ACHN (cell line): ENCODE measurements at regions not wholly inside any gene's neighbourhood (a gene's known extent, or its start where the extent isn't known, plus 50 kb on each side); places are given as distances from the start of the nearest gene placed in this dataset.
A peak's percentile ranks its signal among the peaks of the same experiment; 100 is the strongest.

Source experiments
- DNase-seq: peaks from one replicate; pipeline ENCODE4 v3.0.0-alpha.2; 2015
- in situ Hi-C: cut with HindIII; loops from 2 replicates; pipeline ENCODE4 v1.10.0; 2017; ENCODE audit warnings: low sequenced_read_pairs, low pct_ligation_motif_present, low pct_unique_long_range_greater_than_20kb

DNA sequence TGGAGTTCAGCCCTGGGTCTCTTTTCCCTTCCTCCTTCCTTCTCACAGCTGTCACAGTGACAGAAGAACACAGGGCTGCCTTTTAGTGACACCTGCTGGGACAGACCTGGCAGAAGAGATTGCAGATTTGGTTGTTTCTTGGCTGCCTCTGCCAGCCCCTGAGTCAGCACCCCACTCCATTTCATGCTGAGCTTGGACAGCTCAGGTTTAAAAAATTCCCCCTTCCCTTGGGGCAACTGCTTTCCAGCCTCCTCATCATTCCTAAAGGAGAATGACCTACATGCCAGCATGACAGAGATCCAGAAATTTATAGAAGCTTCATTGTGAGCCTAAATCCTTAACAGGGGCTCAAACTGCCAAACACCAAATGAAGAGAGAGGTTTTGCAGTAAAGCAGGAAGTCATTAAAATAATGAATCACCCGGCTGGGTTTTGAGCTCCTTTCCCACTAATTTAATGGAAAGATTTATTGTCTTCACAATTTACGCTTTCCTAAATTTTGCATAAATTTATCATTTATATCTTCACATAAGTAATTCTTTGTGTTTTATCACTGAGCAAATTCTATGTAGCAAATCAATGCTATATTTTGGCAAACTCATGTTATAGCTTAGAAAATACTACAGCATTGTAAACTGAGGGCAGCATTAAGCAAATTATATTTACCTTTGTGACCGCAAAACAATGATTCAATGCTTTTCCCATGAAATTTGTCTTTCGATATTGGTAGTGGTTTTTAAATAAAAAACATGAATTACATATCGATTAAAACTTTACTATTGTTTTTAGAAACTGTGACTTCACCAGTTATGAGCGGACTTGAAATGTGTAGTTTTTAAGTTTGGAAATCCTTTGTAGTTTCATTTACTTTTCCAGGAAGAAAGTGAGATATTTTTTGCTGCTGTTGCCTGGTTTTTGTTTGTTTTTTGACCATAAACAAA, 399.5 kb upstream of the ANKRD30A start:
- DNase-seq = peak; percentile 60
- in situ Hi-C loops = no loop called here

DNA sequence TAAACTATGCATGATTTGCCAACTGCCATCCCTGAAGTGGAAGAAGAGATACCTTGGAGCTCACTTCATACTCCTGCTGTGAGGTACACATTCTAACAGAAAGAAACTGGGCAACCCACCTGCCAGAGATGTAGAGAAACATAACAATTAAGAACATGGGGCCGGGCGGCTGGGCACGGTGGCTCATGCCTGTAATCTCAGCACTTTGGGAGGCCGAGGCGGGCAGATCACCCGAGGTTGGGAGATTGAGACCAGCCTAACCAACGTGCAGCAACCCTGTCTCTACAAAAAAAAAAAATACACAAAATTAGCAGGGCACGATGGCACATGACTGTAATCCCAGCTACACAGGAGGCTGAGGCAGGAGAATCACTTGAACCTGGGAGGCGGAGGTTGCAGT, 402.6 kb upstream of the ANKRD30A start:
- DNase-seq = no peak
- in situ Hi-C loops = no loop called here

DNA sequence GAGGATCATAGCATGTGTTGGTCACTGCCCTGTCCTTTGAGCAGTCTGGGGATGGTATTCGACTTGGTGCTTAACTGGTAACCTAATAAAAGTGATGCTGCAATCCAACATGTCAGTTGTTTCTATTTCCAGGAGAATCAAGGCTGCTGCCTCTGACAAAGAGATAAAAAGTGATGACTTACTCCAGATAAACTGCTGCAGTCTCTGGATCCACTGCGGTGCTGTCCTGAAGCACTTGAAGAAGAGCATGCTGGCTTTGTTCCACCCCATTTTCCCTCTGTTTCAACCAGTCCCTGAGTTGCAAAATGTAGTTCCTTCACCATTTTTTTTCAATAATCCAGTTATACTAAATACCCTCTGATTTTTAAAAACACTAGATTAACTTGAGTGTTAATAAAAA, 403.5 kb upstream of the ANKRD30A start:
- DNase-seq = no peak
- in situ Hi-C loops = no loop called here

DNA sequence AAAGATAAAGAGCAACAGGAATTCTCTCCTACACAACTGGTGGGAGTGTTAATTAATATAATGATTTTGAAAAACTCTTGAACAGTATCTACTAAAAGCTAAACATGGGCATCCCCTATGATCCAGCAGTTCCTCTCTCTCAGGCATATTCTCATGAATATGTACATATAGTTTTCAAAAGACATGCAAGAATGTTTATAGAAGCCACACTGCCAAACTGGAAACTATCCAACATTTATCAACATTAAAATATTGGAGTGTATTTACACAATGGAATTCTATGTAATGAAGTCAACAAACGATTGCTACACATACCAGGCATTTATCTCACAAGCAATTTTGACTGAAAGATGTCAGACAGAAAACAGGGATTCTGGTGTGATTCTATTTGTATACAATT, 404.5 kb upstream of the ANKRD30A start:
- in situ Hi-C loops = no loop called here
- no peak for DNase-seq

DNA sequence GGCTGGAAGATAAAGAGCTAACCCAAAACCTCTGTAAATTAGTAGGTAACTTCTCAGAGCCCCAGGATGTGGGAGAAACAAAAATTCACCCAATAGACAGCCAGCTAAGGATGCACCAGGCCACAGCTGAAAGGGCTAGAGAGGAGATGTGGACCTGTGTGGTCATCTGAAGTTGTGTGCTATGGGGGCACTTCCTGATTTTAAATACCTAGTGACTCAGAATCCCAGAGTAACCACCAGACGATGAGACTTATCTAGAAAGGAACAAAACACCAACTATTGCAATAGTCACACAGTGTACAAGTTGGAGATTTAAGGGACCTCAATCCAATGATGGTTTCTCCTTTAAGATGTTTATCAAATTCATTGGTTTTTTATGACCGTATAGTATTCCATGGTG, 408.3 kb upstream of the ANKRD30A start:
- in situ Hi-C loops = no loop called here
- DNase-seq = no peak

DNA sequence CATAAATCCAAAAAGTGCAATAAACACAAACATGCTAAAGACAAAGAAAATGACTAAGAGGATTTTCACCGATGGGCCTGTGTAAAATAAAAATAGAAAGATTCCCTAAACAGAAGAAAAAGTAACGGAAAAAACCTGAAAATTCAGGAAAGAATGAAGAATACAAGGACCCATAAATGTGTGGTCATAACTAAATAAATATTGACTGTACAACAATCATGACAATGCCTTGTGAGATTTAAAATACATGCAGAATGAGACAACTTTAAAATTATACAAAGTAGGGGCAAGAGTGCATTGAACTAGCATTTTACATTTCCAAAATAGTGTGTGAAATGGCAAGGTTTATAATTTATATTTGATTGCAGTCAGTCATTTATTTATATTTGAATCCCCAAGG, 409.1 kb upstream of the ANKRD30A start:
- DNase-seq = no peak
- in situ Hi-C loops = no loop called here

DNA sequence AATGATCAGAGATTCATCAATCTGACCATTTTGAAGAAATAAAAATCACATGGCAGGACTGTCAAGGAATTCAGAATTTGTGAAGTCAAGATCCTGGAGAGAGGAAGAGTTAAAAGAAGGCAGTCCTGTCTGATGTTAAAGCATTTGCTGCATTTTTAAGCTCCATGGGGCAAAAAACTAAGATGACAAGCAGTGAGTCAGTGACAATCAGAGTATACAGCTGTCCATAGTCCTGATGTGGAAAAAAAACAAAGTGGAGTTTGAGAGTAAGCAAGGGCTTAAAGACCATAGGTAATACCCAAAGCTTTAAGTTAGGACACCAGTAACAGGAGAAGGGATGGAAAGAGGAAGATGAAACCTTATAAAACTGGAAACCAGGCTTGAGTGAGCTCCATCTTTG, 412.7 kb upstream of the ANKRD30A start:
- in situ Hi-C loops = no loop called here
- DNase-seq = no peak

DNA sequence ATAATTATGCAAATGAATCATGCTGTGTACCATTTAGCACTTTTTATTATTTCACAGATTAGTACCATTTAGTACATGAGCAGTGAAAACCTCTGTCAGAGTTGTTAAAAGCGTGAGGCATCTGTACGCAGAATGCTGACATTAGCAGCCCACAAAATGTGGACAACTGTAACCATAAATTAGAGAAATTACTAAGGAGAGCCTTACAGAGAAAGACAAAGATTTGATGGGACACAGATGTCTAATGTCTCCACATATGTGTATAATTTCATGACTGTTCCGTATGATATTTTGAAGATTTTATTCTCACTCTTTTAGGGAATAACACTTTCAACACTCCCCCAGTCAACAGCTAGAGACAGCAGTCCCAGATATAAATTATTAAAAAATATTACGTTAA, 414.0 kb upstream of the ANKRD30A start:
- no peak for DNase-seq
- in situ Hi-C loops = no loop called here

DNA sequence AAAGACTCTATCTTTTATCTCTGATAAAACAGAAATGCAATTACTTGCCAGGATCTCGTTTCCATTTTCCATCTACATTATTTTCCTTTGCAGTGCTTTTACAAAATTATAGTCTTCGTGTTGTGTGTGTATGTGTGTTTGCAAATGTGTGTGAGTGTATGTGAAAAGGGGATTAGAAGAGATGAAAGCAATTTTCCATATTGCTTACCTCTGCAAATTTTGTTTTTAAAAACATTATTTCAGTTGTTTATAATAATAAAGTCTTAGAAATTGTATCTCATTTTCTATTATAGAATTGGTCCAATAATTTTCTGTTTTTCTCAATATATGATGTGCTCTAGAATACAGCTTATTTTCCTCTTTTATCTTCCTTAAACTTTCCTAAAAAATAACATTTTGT, 421.3 kb upstream of the ANKRD30A start:
- in situ Hi-C loops = no loop called here

DNA sequence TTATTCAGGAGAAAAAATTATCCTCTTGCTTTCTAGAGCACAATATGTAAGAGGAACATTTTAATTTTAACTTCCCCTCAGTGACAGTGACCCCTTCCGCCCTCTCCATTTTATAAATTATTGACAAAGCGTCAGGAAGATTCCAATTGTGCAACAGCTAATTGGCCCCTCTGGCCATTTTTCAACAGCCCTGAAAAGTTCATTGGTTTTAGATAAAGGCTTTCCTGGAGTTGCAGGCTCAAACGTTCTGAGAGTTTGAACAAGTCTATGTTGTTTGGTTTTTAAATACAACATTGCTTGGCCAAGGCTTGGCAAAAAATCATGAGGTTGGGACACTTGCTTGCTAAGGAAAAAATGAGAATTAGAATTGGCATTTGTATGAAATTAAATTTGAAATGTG, 422.2 kb upstream of the ANKRD30A start:
- no peak for DNase-seq
- in situ Hi-C loops = no loop called here

More for the DNA sequence above, 421.3 kb upstream of the ANKRD30A start:
- no peak for DNase-seq

DNA sequence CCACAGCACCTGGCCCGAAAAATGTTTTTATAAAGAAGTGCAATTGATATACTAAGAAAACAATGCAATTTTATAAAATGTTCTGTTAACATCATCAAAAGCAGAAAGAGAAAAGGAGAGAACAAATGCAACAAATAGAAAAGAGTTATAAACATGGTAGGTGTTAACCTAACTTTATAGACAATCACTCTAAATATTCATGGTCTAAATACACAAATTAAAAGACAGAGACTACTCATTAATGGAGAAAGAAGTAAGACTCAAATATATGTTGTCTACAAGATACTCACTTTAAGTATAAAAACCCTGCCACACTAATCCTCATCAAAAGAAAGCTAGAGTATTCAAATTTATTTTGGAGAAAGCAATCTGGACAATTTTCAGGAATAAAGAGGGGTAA, 425.3 kb upstream of the ANKRD30A start:
- no peak for DNase-seq
- in situ Hi-C loops = no loop called here

DNA sequence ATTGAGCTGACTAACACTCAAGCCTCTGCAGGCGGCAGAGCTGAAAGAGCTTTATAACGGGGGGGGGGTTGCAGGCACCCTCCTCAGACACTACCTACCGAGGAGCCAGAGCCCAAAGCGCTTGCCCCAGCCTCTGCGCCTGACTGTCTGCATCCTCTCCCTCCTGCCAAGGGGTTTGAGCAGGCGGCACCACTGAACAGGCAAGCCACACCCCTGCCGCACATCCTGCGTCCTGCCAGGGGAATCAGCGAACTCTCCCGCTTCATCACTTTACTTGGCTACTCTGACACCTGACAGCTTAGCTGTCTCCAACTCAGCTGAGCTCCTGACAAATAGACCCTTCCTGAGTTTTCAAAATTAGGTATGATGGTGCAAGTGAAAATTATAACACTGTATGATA, 432.6 kb upstream of the ANKRD30A start:
- in situ Hi-C loops = no loop called here
- no peak for DNase-seq

DNA sequence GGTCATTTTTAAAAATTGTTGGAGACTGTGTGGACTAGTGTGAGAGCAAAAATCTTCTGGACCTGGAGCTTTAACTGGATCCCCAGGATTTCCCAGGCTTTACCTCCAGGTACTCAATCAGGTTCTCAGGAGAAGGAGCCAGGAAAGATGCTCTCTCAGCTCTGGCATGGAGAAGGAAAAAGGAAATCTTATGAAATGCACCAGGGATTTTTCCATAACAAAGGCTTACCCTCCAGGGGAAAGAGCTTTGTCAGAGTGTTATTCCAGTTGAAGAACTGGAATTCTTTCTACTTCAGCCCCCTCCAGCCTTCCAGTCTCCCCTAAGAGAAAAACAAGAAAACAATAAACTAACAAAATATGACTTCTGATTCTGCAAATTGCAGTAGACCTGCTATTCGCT, 436.7 kb upstream of the ANKRD30A start:
- in situ Hi-C loops = no loop called here
- DNase-seq = no peak

DNA sequence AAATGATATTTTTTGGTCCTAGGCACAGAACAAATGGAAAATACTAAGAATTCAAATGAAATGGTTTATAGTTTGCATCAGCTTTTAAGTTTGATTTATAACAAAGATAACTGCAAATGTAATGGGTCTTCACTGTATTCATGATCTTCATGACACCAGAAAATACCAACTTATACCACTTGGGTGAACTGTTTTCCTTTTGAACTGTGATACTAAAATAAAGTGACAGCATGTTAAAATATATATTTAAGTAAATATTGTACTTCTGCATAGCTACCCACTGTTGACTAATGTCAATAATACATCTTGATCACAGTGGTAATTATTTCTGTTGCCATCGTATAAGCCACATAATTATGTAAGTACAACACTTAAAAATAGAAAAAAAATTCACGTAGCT, 442.0 kb upstream of the ANKRD30A start:
- in situ Hi-C loops = no loop called here
- no peak for DNase-seq

DNA sequence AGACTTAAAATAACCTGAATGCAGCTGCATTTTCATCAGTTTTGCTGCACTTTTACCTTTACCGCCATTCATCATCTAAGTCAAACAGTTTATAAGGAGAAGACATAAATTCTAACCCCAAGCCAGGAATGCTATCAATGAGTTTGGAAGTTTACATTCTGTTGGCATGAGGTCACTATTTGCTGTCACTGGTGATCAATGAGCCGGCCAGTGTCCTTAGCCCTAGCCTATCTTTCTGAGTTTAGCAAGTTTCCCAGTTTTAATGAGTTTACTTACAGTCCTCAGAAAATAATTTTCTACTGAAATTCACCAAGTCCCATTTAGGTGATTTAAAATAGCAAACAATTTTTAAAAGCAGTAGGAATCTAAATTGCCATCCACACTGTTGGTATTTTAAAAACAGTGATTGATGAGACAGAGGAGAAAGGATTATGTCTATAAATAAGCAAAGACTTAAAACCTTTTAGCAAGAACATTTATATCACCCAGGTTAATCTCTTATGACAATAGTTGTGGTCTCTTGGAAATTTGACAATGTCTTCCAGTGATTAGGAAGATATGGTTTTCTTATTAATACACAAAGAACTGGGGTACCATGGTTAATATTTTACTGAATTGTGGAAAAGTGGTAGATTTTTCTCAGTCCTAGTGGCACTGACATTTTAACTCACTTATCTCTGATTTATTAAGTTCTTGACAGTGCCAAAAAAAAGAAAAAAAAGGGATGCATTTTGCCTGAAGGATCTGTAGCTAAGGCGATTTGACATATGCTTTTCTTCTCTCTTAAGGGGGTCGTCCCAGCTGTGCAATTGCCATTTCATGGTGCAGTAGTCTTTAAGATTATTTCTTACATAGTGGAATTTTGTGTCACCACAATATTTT, 443.4 kb upstream of the ANKRD30A start:
- DNase-seq = no peak
- in situ Hi-C loops = no loop called here

DNA sequence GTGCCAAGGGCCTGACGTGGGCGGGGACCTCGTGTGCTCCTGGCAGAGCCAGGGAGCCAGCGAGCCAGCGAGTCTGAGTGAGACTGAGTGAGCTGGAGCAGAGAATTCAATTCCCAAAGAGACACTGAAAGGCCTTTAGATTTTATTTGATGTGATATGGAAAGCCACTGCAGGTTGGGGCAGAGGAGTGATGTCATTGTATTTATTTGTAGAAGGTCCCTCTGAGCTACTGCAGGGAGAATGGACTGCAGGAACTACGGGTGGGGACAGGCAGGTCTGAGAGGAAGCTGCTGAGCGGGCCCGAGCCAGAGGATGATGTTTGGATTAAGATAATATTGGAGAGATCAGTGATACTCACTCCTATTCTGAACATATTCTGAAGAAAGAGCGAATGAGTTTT, 445.8 kb upstream of the ANKRD30A start:
- in situ Hi-C loops = no loop called here
- no peak for DNase-seq

DNA sequence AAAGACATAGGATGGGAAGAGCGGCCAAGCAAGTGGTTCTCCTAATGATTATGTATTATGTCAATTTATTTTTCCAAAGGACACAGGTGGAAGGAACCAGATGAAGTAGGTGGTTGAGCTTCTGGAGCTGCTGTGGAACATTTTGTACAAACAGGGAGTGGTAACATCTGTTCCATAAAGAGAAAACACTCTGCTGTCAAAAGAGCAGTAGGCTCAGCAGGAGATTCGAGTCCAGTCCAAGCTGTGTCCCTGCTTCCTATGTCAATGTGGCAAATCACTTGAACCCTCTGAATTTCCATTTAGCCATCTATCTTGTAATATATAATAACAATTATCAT, 448.0 kb upstream of the ANKRD30A start:
- DNase-seq = no peak
- in situ Hi-C loops = no loop called here

DNA sequence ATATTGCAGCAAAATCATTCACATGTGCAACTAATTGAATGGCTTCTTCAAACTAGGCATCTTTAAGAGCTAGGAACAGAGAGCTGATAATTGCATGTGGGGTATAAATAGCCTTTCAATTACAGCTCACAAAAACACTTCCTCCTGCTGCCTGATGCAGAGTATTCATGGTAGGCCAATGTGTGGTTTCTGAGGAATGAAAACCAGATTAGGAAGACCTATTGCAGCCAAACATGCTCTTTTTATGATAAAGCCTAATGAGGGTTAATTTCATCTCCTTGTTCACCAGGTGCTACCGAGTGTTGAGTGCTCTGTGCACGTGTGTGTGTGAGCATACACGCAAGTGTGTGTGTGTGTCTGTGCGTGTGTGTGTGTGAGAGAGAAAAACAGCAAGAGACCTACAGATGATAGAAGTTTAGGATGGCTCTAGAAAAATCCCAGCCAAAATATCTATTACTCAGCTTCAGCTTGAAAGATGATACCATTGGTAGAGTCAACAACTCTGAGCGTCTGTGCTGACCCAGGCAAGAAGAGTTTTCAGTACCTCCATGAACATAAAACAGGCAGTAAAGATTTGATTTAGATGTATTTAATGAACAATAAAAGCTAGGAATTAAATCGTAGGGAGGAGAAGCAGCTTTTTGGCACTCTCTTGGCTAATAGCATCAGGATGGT, 448.5 kb upstream of the ANKRD30A start:
- DNase-seq = no peak
- in situ Hi-C loops = no loop called here

DNA sequence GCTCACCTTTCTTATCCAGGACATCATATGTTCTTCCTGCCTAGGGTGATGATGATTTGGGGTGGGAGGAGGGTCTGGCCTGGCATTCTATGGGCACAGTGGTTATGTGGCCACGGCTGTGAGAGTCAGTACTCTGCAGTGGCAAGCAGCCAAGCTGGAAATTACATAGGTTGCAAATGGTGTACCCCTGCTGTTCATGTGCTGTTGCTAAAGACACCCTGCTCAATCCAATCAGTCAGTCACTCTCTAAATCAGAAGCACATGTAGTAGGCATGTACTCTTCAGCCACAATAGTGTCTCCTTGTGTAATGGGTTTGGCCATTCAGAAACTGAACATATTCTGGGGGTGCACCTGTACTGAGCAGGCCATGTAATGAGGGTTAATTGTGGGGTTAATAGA, 449.1 kb upstream of the ANKRD30A start:
- in situ Hi-C loops = no loop called here
- no peak for DNase-seq
